Suprapubic skin (tissue), 4 donors: ENCODE measurements at regions not wholly inside any gene's neighbourhood (a gene's known extent, or its start where the extent isn't known, plus 50 kb on each side); places are given as distances from the start of the nearest gene placed in this dataset.

Source experiments
- DNase-seq, 2 donors: peaks; one replicate each; pipeline ENCODE4 v3.0.0-alpha.2; 2019; ENCODE audit warnings: low spot score in 2 of 2
- H3K27ac ChIP-seq: fragments of 200-600 bp; sonication (generic); one replicate; pipeline ENCODE4 v1.5.1; 2019
- H3K27me3 ChIP-seq: fragments of 200-600 bp; sonication (generic); one replicate; pipeline ENCODE4 v1.5.1; 2019
- H3K36me3 ChIP-seq: fragments of 200-600 bp; sonication (generic); one replicate; pipeline ENCODE4 v1.5.1; 2019
- H3K4me1 ChIP-seq: fragments of 200-600 bp; sonication (generic); one replicate; pipeline ENCODE4 v1.5.1; 2019
- H3K4me3 ChIP-seq: fragments of 200-600 bp; sonication (generic); one replicate; pipeline ENCODE4 v1.5.1; 2019; ENCODE audit warnings: mild to moderate bottlenecking
- H3K9me3 ChIP-seq: fragments of 200-600 bp; sonication (generic); one replicate; pipeline ENCODE4 v1.5.1; 2019
- CTCF ChIP-seq, 2 donors: fragments of 200-600 bp in 1 of 2; fragments of 450-650 bp in 1 of 2; sonication (generic) in 1 of 2; IDR thresholded peaks; one replicate each; pipeline ENCODE4 v1.5.1; 2016 to 2019; ENCODE audit warnings: antibody characterized with exemption in 2 of 2, mild to moderate bottlenecking in 1 of 2, moderate library complexity in 1 of 2
- EP300 ChIP-seq: sonication (generic); formaldehyde crosslinking; IDR thresholded peaks from one replicate; pipeline ENCODE4 v1.6.1; 2017; ENCODE audit warnings: antibody characterized with exemption
- POLR2A ChIP-seq, 2 donors: fragments of 450-650 bp; IDR thresholded peaks; one replicate each; pipeline ENCODE4 v1.6.1; 2017; ENCODE audit warnings: antibody characterized with exemption in 2 of 2, mild to moderate bottlenecking in 2 of 2, moderate library complexity in 2 of 2
- POLR2AphosphoS5 ChIP-seq, 3 donors: sonication (generic); formaldehyde crosslinking; IDR thresholded peaks; one replicate each; pipeline ENCODE4 v1.6.1; 2017; ENCODE audit warnings: antibody characterized with exemption in 3 of 3
- WGBS: methylation state at CpG from one replicate; pipeline ENCODE4 v1.1.5; 2018; 5-methylcytosine and 5-hydroxymethylcytosine counted together

- Histone ChIP-seq H3K9me3 (no peaks in the 10 kb centered on the region), H3K27ac (no peak overlapping the region), H3K4me3 (no peak overlapping the region), H3K36me3 (no peaks in the 10 kb centered on the region), H3K27me3 (no peaks in the 10 kb centered on the region), H3K4me1 (no peaks in the 10 kb centered on the region)
- whole genome bisulfite sequencing = 77% methylated on average over 2 of the region's 2 CpGs
- DNase-seq = no peak
- TF ChIP-seq POLR2AphosphoS5 (IDR thresholded peaks at IDR 0.05) = no peak
- no peak for TF ChIP-seq POLR2A (IDR thresholded peaks at IDR 0.05)
- TF ChIP-seq CTCF (IDR thresholded peaks at IDR 0.05) = no peak
- TF ChIP-seq EP300 = no peak
Observed at GRCh38 chr20:11287126-11287525, 613.3 kb upstream of the JAG1 start.

GRCh38 chr20:11296221-11296620 is 621.5 kb upstream of the BTBD3 start:
- H3K27ac ChIP-seq = no peak overlapping the region
- TF ChIP-seq POLR2A (IDR thresholded peaks at IDR 0.05) (no peak), EP300 (no peak), CTCF (IDR thresholded peaks at IDR 0.05) (no peak), POLR2AphosphoS5 (IDR thresholded peaks at IDR 0.05) (no peak)
- H3K4me1 ChIP-seq = no peaks in the 10 kb centered on the region
- H3K27me3 ChIP-seq = no peaks in the 10 kb centered on the region
- no peak for DNase-seq
- H3K9me3 ChIP-seq = no peaks in the 10 kb centered on the region
- 80% methylated on average over 1 of the region's 1 CpG for WGBS
- H3K4me3 ChIP-seq = no peak overlapping the region
- H3K36me3 ChIP-seq = no peaks in the 10 kb centered on the region

DNA sequence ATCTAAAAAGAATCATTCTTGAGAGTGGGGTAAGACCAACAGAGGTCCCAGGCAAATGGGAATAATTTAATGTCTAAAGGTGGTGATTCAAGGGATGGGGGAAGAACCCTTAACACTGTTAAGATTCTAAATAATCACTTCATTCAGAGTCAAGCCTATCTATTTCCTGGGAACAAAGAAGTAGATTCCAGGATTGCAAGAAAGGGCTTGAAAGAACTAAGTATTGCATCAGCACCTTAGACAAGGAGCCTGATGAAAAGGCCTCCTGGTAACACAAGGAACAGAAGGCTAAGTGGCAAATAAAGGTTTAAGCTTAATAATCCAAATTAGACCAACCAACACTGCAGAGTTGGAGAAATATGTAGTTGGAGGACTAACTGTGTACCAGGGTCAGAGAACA is 620.7 kb upstream of the BTBD3 start:
- no peak overlapping the region for H3K4me3 ChIP-seq
- no peak for DNase-seq
- H3K27ac ChIP-seq = no peak overlapping the region
- no peaks in the 10 kb centered on the region for H3K36me3 ChIP-seq
- no peaks in the 10 kb centered on the region for H3K27me3 ChIP-seq
- H3K4me1 ChIP-seq = peaks cover under 1% of the 10 kb centered on the region
- no peaks in the 10 kb centered on the region for H3K9me3 ChIP-seq
- no peak for TF ChIP-seq POLR2A (IDR thresholded peaks at IDR 0.05)
- no peak for TF ChIP-seq CTCF (IDR thresholded peaks at IDR 0.05)
- no peak for TF ChIP-seq POLR2AphosphoS5 (IDR thresholded peaks at IDR 0.05)
- TF ChIP-seq EP300 = no peak

DNA sequence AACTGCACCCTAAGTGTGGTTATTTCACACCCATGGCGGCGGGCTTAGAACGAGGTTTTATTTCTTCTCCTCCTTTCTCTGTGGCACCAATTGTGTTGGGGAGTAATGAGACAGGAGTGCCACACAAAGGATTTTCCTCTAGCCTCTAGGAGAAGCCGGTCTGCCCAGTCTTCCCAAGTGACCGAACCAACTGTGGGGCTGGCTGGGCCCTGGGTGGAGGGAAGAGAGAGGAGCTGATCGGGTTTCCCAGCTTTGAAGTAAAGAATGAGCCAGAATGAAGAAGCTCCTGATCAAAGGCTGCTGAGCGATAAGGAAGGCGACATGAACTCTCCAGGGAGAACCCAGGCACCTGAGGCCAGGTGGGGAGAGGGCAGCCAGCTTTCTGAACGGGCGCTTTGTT is 616.0 kb upstream of the BTBD3 start:
- WGBS = 75% methylated on average over 10 of the region's 10 CpGs
- no peak overlapping the region for H3K4me3 ChIP-seq
- H3K4me1 ChIP-seq = peaks cover 12% of the 10 kb centered on the region
- H3K9me3 ChIP-seq = no peaks in the 10 kb centered on the region
- no peak for DNase-seq
- peak overlapping the region; percentile 41 for H3K27ac ChIP-seq
- H3K36me3 ChIP-seq = no peaks in the 10 kb centered on the region
- H3K27me3 ChIP-seq = no peaks in the 10 kb centered on the region
- no peak for TF ChIP-seq POLR2A (IDR thresholded peaks at IDR 0.05)
- TF ChIP-seq POLR2AphosphoS5 (IDR thresholded peaks at IDR 0.05) = no peak
- no peak for TF ChIP-seq CTCF (IDR thresholded peaks at IDR 0.05)
- no peak for TF ChIP-seq EP300

- Histone ChIP-seq H3K9me3 (no peaks in the 10 kb centered on the region), H3K27me3 (no peaks in the 10 kb centered on the region), H3K4me3 (no peak overlapping the region), H3K36me3 (no peaks in the 10 kb centered on the region), H3K4me1 (peaks cover 12% of the 10 kb centered on the region), H3K27ac (no peak overlapping the region)
- no peak for DNase-seq
- no peak for TF ChIP-seq EP300
- no peak for TF ChIP-seq POLR2A (IDR thresholded peaks at IDR 0.05)
- no peak for TF ChIP-seq POLR2AphosphoS5 (IDR thresholded peaks at IDR 0.05)
- TF ChIP-seq CTCF (IDR thresholded peaks at IDR 0.05) = no peak
- WGBS = 40% methylated on average over 3 of the region's 3 CpGs
Observed at GRCh38 chr20:11302436-11302835, 615.3 kb upstream of the BTBD3 start.
